ENCODE measurements at regions not wholly inside any gene's neighbourhood (a gene's known extent, or its start where the extent isn't known, plus 50 kb on each side); places are given as distances from the start of the nearest gene placed in this dataset.

DNA sequence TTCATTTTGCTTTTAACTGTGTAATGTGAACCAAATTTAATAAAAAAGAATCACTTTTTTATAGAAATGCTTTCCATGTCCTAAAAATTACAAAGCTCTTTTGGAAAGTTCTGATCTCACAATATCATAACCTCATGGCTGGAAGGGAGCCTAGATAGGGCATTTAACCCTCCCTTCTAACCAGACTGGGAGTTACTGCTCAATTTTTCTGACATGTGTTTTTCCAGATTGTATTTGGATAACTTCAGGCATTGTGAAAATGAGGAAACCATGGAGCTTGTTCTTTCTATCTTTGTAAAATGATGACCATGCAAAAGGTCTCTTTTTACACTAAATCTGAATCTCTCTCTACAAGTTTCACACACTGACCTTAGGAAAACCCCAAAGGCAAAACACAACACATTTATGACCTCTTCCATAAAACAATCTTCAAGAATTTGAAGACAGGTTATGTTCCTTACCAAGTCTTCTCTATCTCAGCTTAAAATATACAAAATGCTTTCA, 508.8 kb downstream of the DIPK2A start:
- no peak overlapping the region for H3K27ac Mint-ChIP-seq (ENCODE audit: unreplicated experiment)
- Histone ChIP-seq H3K4me2 (ENCODE audit: low read length) (no peak overlapping the region), H2AFZ (ENCODE audit: low read depth, low read length) (no peak overlapping the region), H3K9ac (ENCODE audit: low read length) (no peak overlapping the region), H3K36me3 (ENCODE audit: insufficient read depth, low read length) (no peaks in the 10 kb centered on the region), H3K4me1 (ENCODE audit: insufficient read depth, low read length) (no peaks in the 10 kb centered on the region), H3K27me3 (ENCODE audit: insufficient read depth, low read length) (no peaks in the 10 kb centered on the region), H4K20me1 (ENCODE audit: insufficient read depth, low read length) (no peaks in the 10 kb centered on the region), H3K79me2 (ENCODE audit: insufficient read depth, low read length) (no peaks in the 10 kb centered on the region), H3K4me3 (ENCODE audit: insufficient read depth, low read depth, low read length) (no peak overlapping the region), H3K27ac (ENCODE audit: low read depth, low read length) (no peak overlapping the region), H3K9me3 (ENCODE audit: insufficient read depth, low read depth, low read length) (no peaks in the 10 kb centered on the region)
- DNase-seq (ENCODE audit: low read depth) (no peak), FAIRE-seq (no peak)
- H3K36me3 Mint-ChIP-seq (ENCODE audit: low read depth, unreplicated experiment) = no peaks in the 10 kb centered on the region
- H3K4me3 Mint-ChIP-seq (ENCODE audit: unreplicated experiment) = no peak overlapping the region
- H3K9me3 Mint-ChIP-seq (ENCODE audit: unreplicated experiment) = no peaks in the 10 kb centered on the region
- no peaks in the 10 kb centered on the region for H3K4me1 Mint-ChIP-seq (ENCODE audit: low read depth, unreplicated experiment)
- no peak for TF ChIP-seq EZH2 (IDR thresholded peaks at IDR 0.05; ENCODE audit: insufficient read depth, low read length)
- TF ChIP-seq, protein P1, sequence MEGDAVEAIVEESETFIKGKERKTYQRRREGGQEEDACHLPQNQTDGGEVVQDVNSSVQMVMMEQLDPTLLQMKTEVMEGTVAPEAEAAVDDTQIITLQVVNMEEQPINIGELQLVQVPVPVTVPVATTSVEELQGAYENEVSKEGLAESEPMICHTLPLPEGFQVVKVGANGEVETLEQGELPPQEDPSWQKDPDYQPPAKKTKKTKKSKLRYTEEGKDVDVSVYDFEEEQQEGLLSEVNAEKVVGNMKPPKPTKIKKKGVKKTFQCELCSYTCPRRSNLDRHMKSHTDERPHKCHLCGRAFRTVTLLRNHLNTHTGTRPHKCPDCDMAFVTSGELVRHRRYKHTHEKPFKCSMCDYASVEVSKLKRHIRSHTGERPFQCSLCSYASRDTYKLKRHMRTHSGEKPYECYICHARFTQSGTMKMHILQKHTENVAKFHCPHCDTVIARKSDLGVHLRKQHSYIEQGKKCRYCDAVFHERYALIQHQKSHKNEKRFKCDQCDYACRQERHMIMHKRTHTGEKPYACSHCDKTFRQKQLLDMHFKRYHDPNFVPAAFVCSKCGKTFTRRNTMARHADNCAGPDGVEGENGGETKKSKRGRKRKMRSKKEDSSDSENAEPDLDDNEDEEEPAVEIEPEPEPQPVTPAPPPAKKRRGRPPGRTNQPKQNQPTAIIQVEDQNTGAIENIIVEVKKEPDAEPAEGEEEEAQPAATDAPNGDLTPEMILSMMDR (IDR thresholded peaks at IDR 0.05; ENCODE audit: insufficient read depth, low read depth, low read length) = no peak
- no peaks in the 10 kb centered on the region for H3K27me3 Mint-ChIP-seq (ENCODE audit: low read depth, unreplicated experiment)

DNA sequence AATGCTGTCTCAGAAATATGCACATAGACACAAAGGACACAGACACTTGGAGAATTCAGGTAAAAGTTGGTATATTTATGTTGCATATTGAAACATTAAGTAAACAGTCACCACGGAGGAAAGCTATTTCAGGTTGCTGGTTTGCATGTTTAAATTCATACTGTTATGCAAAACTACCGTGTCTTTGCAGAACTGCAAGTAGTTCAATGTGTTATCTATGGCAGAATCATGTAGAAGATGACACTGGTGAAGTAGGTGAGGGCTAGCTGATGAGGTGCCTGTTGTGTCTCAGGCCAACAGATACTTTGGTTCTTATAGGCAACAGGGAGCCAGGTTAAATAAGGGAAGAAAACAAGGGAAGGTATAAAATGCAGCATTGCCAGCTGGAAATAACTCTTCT, 511.3 kb downstream of the DIPK2A start:
- Histone ChIP-seq H3K9me3 (ENCODE audit: insufficient read depth, low read depth, low read length) (no peaks in the 10 kb centered on the region), H3K4me1 (ENCODE audit: insufficient read depth, low read length) (no peaks in the 10 kb centered on the region), H3K4me2 (ENCODE audit: low read length) (no peak overlapping the region), H2AFZ (ENCODE audit: low read depth, low read length) (no peak overlapping the region), H4K20me1 (ENCODE audit: insufficient read depth, low read length) (no peaks in the 10 kb centered on the region), H3K36me3 (ENCODE audit: insufficient read depth, low read length) (no peaks in the 10 kb centered on the region), H3K27ac (ENCODE audit: low read depth, low read length) (no peak overlapping the region), H3K9ac (ENCODE audit: low read length) (no peak overlapping the region), H3K27me3 (ENCODE audit: insufficient read depth, low read length) (no peaks in the 10 kb centered on the region), H3K79me2 (ENCODE audit: insufficient read depth, low read length) (no peaks in the 10 kb centered on the region), H3K4me3 (ENCODE audit: insufficient read depth, low read depth, low read length) (no peak overlapping the region)
- Mint-ChIP-seq H3K4me1 (ENCODE audit: low read depth, unreplicated experiment) (no peaks in the 10 kb centered on the region), H3K4me3 (ENCODE audit: unreplicated experiment) (no peak overlapping the region), H3K36me3 (ENCODE audit: low read depth, unreplicated experiment) (no peaks in the 10 kb centered on the region), H3K27me3 (ENCODE audit: low read depth, unreplicated experiment) (no peaks in the 10 kb centered on the region), H3K9me3 (ENCODE audit: unreplicated experiment) (no peaks in the 10 kb centered on the region), H3K27ac (ENCODE audit: unreplicated experiment) (no peak overlapping the region)
- no peak for FAIRE-seq
- TF ChIP-seq, protein P1 (IDR thresholded peaks at IDR 0.05; ENCODE audit: insufficient read depth, low read depth, low read length) = no peak
- TF ChIP-seq EZH2 (IDR thresholded peaks at IDR 0.05; ENCODE audit: insufficient read depth, low read length) = no peak
- no peak for DNase-seq (ENCODE audit: low read depth)

DNA sequence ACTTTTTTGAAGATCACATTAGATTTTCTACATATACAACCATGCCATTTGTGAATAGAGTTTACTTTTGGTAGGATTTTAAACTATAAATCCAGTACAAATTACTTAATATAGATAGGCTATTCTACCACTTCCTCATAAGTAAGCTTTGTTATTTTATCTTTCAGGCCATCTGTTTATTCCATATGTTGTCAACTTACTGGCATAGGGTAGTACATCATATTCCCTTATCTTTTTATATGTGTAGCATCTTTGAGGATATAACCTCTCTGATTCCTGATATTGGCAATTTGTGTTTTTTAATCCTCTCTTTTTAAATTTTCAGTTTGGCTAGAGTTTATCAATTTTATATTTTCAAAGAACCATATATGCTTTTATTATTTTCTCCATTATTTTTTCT, 515.4 kb downstream of the DIPK2A start:
- Histone ChIP-seq H3K27me3 (ENCODE audit: insufficient read depth, low read length) (no peaks in the 10 kb centered on the region), H3K9ac (ENCODE audit: low read length) (no peak overlapping the region), H3K4me1 (ENCODE audit: insufficient read depth, low read length) (no peaks in the 10 kb centered on the region), H3K9me3 (ENCODE audit: insufficient read depth, low read depth, low read length) (no peaks in the 10 kb centered on the region), H3K4me2 (ENCODE audit: low read length) (no peak overlapping the region), H2AFZ (ENCODE audit: low read depth, low read length) (no peak overlapping the region), H3K27ac (ENCODE audit: low read depth, low read length) (no peak overlapping the region), H3K36me3 (ENCODE audit: insufficient read depth, low read length) (no peaks in the 10 kb centered on the region), H4K20me1 (ENCODE audit: insufficient read depth, low read length) (no peaks in the 10 kb centered on the region), H3K4me3 (ENCODE audit: insufficient read depth, low read depth, low read length) (no peak overlapping the region), H3K79me2 (ENCODE audit: insufficient read depth, low read length) (no peaks in the 10 kb centered on the region)
- TF ChIP-seq, protein P1 (IDR thresholded peaks at IDR 0.05; ENCODE audit: insufficient read depth, low read depth, low read length) = no peak
- TF ChIP-seq EZH2 (IDR thresholded peaks at IDR 0.05; ENCODE audit: insufficient read depth, low read length) = no peak
- no peak for DNase-seq (ENCODE audit: low read depth)
- H3K27ac Mint-ChIP-seq (ENCODE audit: unreplicated experiment) = no peak overlapping the region
- no peaks in the 10 kb centered on the region for H3K9me3 Mint-ChIP-seq (ENCODE audit: unreplicated experiment)
- no peaks in the 10 kb centered on the region for H3K4me1 Mint-ChIP-seq (ENCODE audit: low read depth, unreplicated experiment)
- no peaks in the 10 kb centered on the region for H3K36me3 Mint-ChIP-seq (ENCODE audit: low read depth, unreplicated experiment)
- no peak for FAIRE-seq
- H3K27me3 Mint-ChIP-seq (ENCODE audit: low read depth, unreplicated experiment) = no peaks in the 10 kb centered on the region
- no peak overlapping the region for H3K4me3 Mint-ChIP-seq (ENCODE audit: unreplicated experiment)

Data from astrocyte (in vitro differentiated cells and primary cell).